Neuronal stem cell (in vitro differentiated cells): ENCODE measurements at regions not wholly inside any gene's neighbourhood (a gene's known extent, or its start where the extent isn't known, plus 50 kb on each side); places are given as distances from the start of the nearest gene placed in this dataset.

Experiments used
- DNase-seq: peaks from one replicate; pipeline ENCODE4 v3.0.0-alpha.2; 2013; ENCODE audit warnings: low spot score
- H2AFZ ChIP-seq: one replicate; pipeline ENCODE4 v1.6.1; 2013; ENCODE audit warnings: mild to moderate bottlenecking, low read length, inconsistent platforms
- H2AK5ac ChIP-seq: 2 replicates; pipeline ENCODE4 v1.6.1; 2013; ENCODE audit warnings: low read depth, mild to moderate bottlenecking, inconsistent platforms, low read length, moderate library complexity, mixed read lengths
- H2BK120ac ChIP-seq: 2 replicates; pipeline ENCODE4 v1.6.1; 2013; ENCODE audit warnings: low read depth, mild to moderate bottlenecking, inconsistent platforms, low read length, moderate library complexity, mixed read lengths
- H2BK12ac ChIP-seq: one replicate; pipeline ENCODE4 v1.6.1; 2013; ENCODE audit warnings: low read length, inconsistent platforms
- H2BK15ac ChIP-seq: 2 replicates; pipeline ENCODE4 v1.6.1; 2013; ENCODE audit warnings: mild to moderate bottlenecking, low read length, inconsistent platforms, mixed read lengths
- H2BK5ac ChIP-seq: one replicate; pipeline ENCODE4 v1.6.1; 2013; ENCODE audit warnings: inconsistent platforms, mild to moderate bottlenecking, low read length, moderate library complexity
- H3K14ac ChIP-seq: one replicate; pipeline ENCODE4 v1.6.1; 2013; ENCODE audit warnings: low read length, inconsistent platforms
- H3K18ac ChIP-seq: 2 replicates; pipeline ENCODE4 v1.6.1; 2013; ENCODE audit warnings: low read length, inconsistent platforms
- H3K23ac ChIP-seq: 2 replicates; pipeline ENCODE4 v1.6.1; 2013; ENCODE audit warnings: low read depth, mild to moderate bottlenecking, mixed read lengths, low read length, inconsistent platforms; ENCODE audit not compliant: poor library complexity
- H3K27ac ChIP-seq: replicated peaks from 3 replicates; pipeline ENCODE4 v1.5.1; 2013; ENCODE audit warnings: low read length, inconsistent platforms
- H3K27me3 ChIP-seq, 3 experiments: 2 replicates each; pipeline ENCODE4 v1.6.1; 2013; ENCODE audit warnings: low read length in 3 of 3, mild to moderate bottlenecking in 2 of 3, inconsistent platforms in 1 of 3, low read depth in 1 of 3, mixed read lengths in 1 of 3, moderate library complexity in 1 of 3; ENCODE audit not compliant: control insufficient read depth in 3 of 3, insufficient read depth in 3 of 3
- H3K36me3 ChIP-seq, 2 donors: replicated peaks in 1 of 2; 2 replicates each; pipeline ENCODE4 v1.6.1; 2013; ENCODE audit warnings: low read length in 2 of 2; ENCODE audit not compliant: control insufficient read depth in 2 of 2, insufficient read depth in 2 of 2
- H3K4ac ChIP-seq: 2 replicates; pipeline ENCODE4 v1.6.1; 2013; ENCODE audit warnings: inconsistent platforms, mild to moderate bottlenecking, low read length, moderate library complexity
- H3K4me1 ChIP-seq, 2 donors: 1 replicate in 1 of 2; 2 replicates in 1 of 2; pipeline ENCODE4 v1.6.1; 2013; ENCODE audit warnings: low read length in 2 of 2, low read depth in 1 of 2; ENCODE audit not compliant: control insufficient read depth in 2 of 2, insufficient read depth in 1 of 2
- H3K4me2 ChIP-seq: one replicate; pipeline ENCODE4 v1.6.1; 2013; ENCODE audit warnings: mild to moderate bottlenecking, low read length, inconsistent platforms; ENCODE audit not compliant: insufficient read depth, poor library complexity, severe bottlenecking
- H3K4me3 ChIP-seq, 2 donors: 2 replicates each; pipeline ENCODE4 v1.5.1; 2013; ENCODE audit warnings: low read length in 2 of 2, mild to moderate bottlenecking in 2 of 2, inconsistent platforms in 1 of 2, moderate library complexity in 1 of 2
- H3K79me1 ChIP-seq: one replicate; pipeline ENCODE4 v1.6.1; 2013; ENCODE audit warnings: low read depth, mild to moderate bottlenecking, inconsistent platforms, low read length, moderate library complexity
- H3K9ac ChIP-seq: one replicate; pipeline ENCODE4 v1.6.1; 2013; ENCODE audit warnings: mild to moderate bottlenecking, low read depth, low read length, inconsistent platforms; ENCODE audit not compliant: poor library complexity
- H3K9me3 ChIP-seq, 2 donors: replicated peaks in 1 of 2; 2 replicates each; pipeline versions ENCODE3 to v1.6.1; 2013; ENCODE audit warnings: low read length in 2 of 2, mild to moderate bottlenecking in 2 of 2, inconsistent platforms in 1 of 2, low read depth in 1 of 2, mixed read lengths in 1 of 2, moderate library complexity in 1 of 2; ENCODE audit not compliant: control insufficient read depth in 2 of 2, insufficient read depth in 1 of 2
- H4K8ac ChIP-seq: one replicate; pipeline ENCODE4 v1.6.1; 2013; ENCODE audit warnings: low read depth, mild to moderate bottlenecking, inconsistent platforms, low read length, moderate library complexity
- H4K91ac ChIP-seq: one replicate; pipeline ENCODE4 v1.6.1; 2013; ENCODE audit warnings: low read length, low read depth, mild to moderate bottlenecking, inconsistent platforms; ENCODE audit not compliant: poor library complexity
- WGBS, 2 donors: extraction: QIAGEN DNeasy Blood & Tissue Kit; methylation state at CpG; one replicate each; pipeline ENCODE4 v1.1.7; 2013; ENCODE audit warnings: missing lambda C conversion rate in 2 of 2, mixed read lengths in 1 of 2; ENCODE audit not compliant: insufficient read length in 2 of 2, insufficient replicate concordance in 1 of 2; ENCODE audit errors: extremely low coverage in 2 of 2; 5-methylcytosine and 5-hydroxymethylcytosine counted together

- DNase-seq, result no peak
Observed at GRCh38 chr3:127095774-127096173, 97.2 kb upstream of the PRR23E start.

DNA sequence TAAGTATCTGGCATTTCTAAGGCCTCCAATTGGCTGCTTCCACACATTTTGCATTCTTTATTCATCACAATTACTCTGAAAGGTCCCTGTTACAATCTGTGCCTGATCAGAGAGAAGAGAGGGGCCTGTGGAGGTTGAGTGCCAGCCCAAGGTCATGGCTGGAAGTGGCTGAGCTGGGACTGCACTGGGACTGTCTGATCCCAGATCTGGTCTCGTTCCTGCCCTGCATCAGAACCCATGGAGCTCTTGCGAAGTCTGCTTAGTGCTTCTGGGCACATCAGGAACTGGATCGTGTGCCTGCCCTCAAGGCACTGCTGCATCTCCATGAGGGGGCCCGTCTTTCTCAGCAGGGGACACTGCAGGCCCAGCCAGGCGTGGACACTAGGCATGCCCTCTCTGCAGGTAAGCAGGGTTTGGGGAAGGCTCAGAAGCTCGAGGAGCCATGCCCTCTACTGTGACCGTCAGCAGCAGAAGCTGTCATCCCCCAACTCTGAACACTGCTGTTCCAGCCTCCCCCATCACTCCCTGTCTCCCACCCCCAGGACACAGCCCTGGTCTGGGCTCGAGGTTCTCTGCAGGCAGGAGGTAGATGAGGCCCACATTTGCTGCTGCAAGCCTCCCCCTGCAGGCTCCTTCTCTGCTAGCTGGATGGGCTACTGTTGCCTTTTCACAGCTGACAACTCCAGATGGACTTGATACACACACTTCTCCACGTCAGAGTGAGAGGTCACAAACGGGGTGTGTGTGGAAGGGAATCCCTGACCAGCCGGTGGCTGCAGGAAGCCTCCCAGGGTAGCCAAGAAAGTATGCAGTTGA lies 96.5 kb upstream of the PRR23E start:
- Histone ChIP-seq H3K27me3 (peaks cover 0 to 4% (median 0%) of the 10 kb centered on the region in 3 experiments), H2AK5ac (peak overlapping the region; percentile 7), H3K27ac (no peak overlapping the region), H3K4me3 (no peak overlapping the region), H3K36me3 (no peaks in the 10 kb centered on the region), H2BK12ac (no peak overlapping the region), H3K4me2 (no peak overlapping the region), H3K4ac (no peak overlapping the region), H2BK5ac (no peak overlapping the region), H3K9me3 (peaks cover 0 to 6% of the 10 kb centered on the region in 2 donors), H2BK120ac (peak overlapping the region; percentile 13), H3K18ac (peak overlapping the region; percentile 26), H3K79me1 (no peaks in the 10 kb centered on the region), H3K4me1 (peaks cover 0 to 7% of the 10 kb centered on the region in 2 donors), H4K91ac (no peak overlapping the region), H3K14ac (no peak overlapping the region), H2AFZ (no peak overlapping the region), H4K8ac (no peak overlapping the region), H2BK15ac (no peak overlapping the region), H3K9ac (peak overlapping the region; percentile 46), H3K23ac (no peak overlapping the region)
- no peak for DNase-seq
- WGBS, 2 donors, result no CpG with 5 or more reads among the region's 11 CpGs

More at GRCh38 chr3:127095774-127096173, 97.2 kb upstream of the PRR23E start:
- no peak overlapping the region for H3K9ac ChIP-seq
- no peak overlapping the region for H4K8ac ChIP-seq
- peaks cover 0 to 11% (median 0%) of the 10 kb centered on the region in 3 experiments for H3K27me3 ChIP-seq
- no peak overlapping the region for H2AK5ac ChIP-seq
- H3K9me3 ChIP-seq, result peaks cover 0 to 6% of the 10 kb centered on the region in 2 donors
- H3K18ac ChIP-seq, result no peak overlapping the region
- no peak overlapping the region for H4K91ac ChIP-seq
- no peak overlapping the region for H2BK5ac ChIP-seq
- H3K4me3 ChIP-seq, result no peak overlapping the region
- H3K27ac ChIP-seq, result no peak overlapping the region
- no peaks in the 10 kb centered on the region for H3K36me3 ChIP-seq
- no peak overlapping the region for H2BK12ac ChIP-seq
- H3K4me1 ChIP-seq, result peaks cover 0 to 7% of the 10 kb centered on the region in 2 donors
- WGBS, 2 donors, result no CpG with 5 or more reads among the region's 4 CpGs
- no peak overlapping the region for H3K14ac ChIP-seq
- no peak overlapping the region for H2BK120ac ChIP-seq
- no peak overlapping the region for H3K4me2 ChIP-seq
- no peak overlapping the region for H2AFZ ChIP-seq
- H2BK15ac ChIP-seq, result no peak overlapping the region
- no peaks in the 10 kb centered on the region for H3K79me1 ChIP-seq
- H3K23ac ChIP-seq, result no peak overlapping the region
- no peak overlapping the region for H3K4ac ChIP-seq

DNA sequence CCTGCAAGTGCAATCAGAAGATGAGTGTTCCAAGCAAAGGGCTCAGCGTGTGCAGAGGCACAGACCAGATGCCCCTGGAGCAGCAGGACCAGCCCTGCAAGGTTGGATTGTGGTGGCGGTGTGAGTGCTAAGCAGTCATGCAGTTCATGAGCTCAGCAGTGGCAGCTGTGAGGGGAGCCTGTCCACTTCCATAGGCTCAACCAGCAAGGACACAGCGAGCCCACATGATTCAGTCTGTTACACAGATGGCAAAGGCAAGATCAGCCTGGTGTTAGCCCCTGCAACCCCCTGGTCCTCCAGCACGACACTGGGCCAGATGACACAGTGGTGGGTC lies 95.9 kb upstream of the PRR23E start:
- WGBS, 2 donors, result no CpG with 5 or more reads among the region's 4 CpGs
- Histone ChIP-seq H3K4me3 (no peak overlapping the region), H3K4me1 (peaks cover 0 to 7% of the 10 kb centered on the region in 2 donors)

GRCh38 chr3:127097481-127097880 lies 95.5 kb upstream of the PRR23E start:
- Histone ChIP-seq H3K4me1 (peaks cover 0 to 7% of the 10 kb centered on the region in 2 donors), H3K23ac (no peak overlapping the region)
- no CpG with 5 or more reads among the region's 3 CpGs for WGBS, 2 donors

More for the DNA sequence above, 95.9 kb upstream of the PRR23E start:
- Histone ChIP-seq H3K27ac (no peak overlapping the region), H2AFZ (no peak overlapping the region), H3K27me3 (peaks cover 0 to 4% (median 0%) of the 10 kb centered on the region in 3 experiments), H2BK12ac (no peak overlapping the region), H2BK5ac (no peak overlapping the region), H3K36me3 (no peaks in the 10 kb centered on the region), H2AK5ac (peak overlapping the region; percentile 7), H4K8ac (no peak overlapping the region), H2BK15ac (no peak overlapping the region), H3K79me1 (no peaks in the 10 kb centered on the region), H3K14ac (no peak overlapping the region), H3K18ac (no peak overlapping the region), H3K9me3 (peaks cover 0 to 6% of the 10 kb centered on the region in 2 donors), H3K4ac (no peak overlapping the region), H3K23ac (no peak overlapping the region), H3K4me2 (no peak overlapping the region), H4K91ac (peak overlapping the region; percentile 56), H3K9ac (no peak overlapping the region), H2BK120ac (no peak overlapping the region)
- DNase-seq, result no peak

More at GRCh38 chr3:127097481-127097880, 95.5 kb upstream of the PRR23E start:
- Histone ChIP-seq H3K4me3 (no peak overlapping the region), H4K91ac (no peak overlapping the region), H2BK120ac (no peak overlapping the region), H2AK5ac (no peak overlapping the region), H3K9ac (no peak overlapping the region), H2BK5ac (no peak overlapping the region), H3K4ac (no peak overlapping the region), H2BK15ac (no peak overlapping the region), H3K14ac (no peak overlapping the region), H3K4me2 (no peak overlapping the region), H3K27me3 (peaks cover 0 to 4% (median 0%) of the 10 kb centered on the region in 3 experiments), H2BK12ac (no peak overlapping the region), H4K8ac (no peak overlapping the region), H3K79me1 (no peaks in the 10 kb centered on the region), H2AFZ (no peak overlapping the region), H3K9me3 (peaks cover 0 to 6% of the 10 kb centered on the region in 2 donors), H3K18ac (no peak overlapping the region), H3K27ac (no peak overlapping the region), H3K36me3 (no peaks in the 10 kb centered on the region)
- no peak for DNase-seq
